Effector memory CD8-positive, alpha-beta T cell (primary cell): ENCODE measurements at regions not wholly inside any gene's neighbourhood (a gene's known extent, or its start where the extent isn't known, plus 50 kb on each side); places are given as distances from the start of the nearest gene placed in this dataset.

Source experiments
- ATAC-seq: fragments of 150-1000 bp; cut with Tn5 transposase; replicated peaks from 2 replicates; pipeline ENCODE4 v1.10.0; 2021; ENCODE audit warnings: mild to moderate bottlenecking, moderate library complexity
- DNase-seq, 3 experiments: peaks; one replicate each; pipeline ENCODE4 v3.0.0; 2021
- H3K27ac Mint-ChIP-seq, 2 donors: one replicate each; pipeline ENCODE4 v1.8.0; 2022; ENCODE audit warnings: mild to moderate bottlenecking in 2 of 2, mixed read lengths in 2 of 2, moderate library complexity in 2 of 2
- H3K27me3 Mint-ChIP-seq, 2 donors: one replicate each; pipeline ENCODE4 v1.8.0; 2022; ENCODE audit warnings: mixed read lengths in 2 of 2
- H3K36me3 Mint-ChIP-seq: one replicate; pipeline ENCODE4 v1.8.0; 2022; ENCODE audit warnings: mild to moderate bottlenecking, moderate library complexity, mixed read lengths; ENCODE audit not compliant: insufficient read depth
- H3K4me1 Mint-ChIP-seq, 2 donors: one replicate each; pipeline ENCODE4 v1.8.0; 2022; ENCODE audit warnings: low read depth in 2 of 2, mixed read lengths in 2 of 2
- H3K4me3 Mint-ChIP-seq, 2 donors: one replicate each; pipeline ENCODE4 v1.8.0; 2022; ENCODE audit warnings: mild to moderate bottlenecking in 2 of 2, mixed read lengths in 2 of 2, moderate library complexity in 2 of 2
- H3K9me3 Mint-ChIP-seq, 2 donors: one replicate each; pipeline ENCODE4 v1.8.0; 2022; ENCODE audit warnings: mixed read lengths in 2 of 2

DNA sequence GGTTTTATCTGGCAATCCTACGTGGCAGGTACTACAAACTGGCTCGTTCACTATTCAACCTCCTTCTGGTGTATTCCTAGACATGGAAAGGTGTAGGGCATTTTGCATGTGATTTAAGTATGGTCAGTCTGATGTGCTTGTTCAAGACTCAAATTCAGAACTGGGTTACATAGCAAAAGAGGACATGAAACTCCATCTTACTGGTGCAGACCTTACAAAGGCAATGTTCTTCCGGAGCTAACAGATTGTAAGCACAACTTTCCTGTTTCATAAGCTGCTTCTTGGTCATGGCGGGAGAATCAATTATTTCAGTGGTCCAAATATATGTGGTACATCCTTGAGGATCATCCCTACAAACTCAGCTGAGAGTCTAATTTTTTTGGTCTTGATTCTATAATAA, 703.4 kb downstream of the EPM2A start:
- H3K9me3 Mint-ChIP-seq = no peaks in the 10 kb centered on the region
- H3K27me3 Mint-ChIP-seq = peaks cover 42 to 55% of the 10 kb centered on the region in 2 donors
- peaks cover 0 to 4% of the 10 kb centered on the region in 2 donors for H3K4me1 Mint-ChIP-seq
- no peak for ATAC-seq
- H3K4me3 Mint-ChIP-seq = no peak overlapping the region
- DNase-seq = no peak
- H3K27ac Mint-ChIP-seq = no peak overlapping the region
- no peaks in the 10 kb centered on the region for H3K36me3 Mint-ChIP-seq

GRCh38 chr6:145032562-145033145, 702.7 kb downstream of the EPM2A start:
- H3K4me3 Mint-ChIP-seq = no peak overlapping the region
- no peak overlapping the region for H3K27ac Mint-ChIP-seq
- H3K4me1 Mint-ChIP-seq = peaks cover 0 to 4% of the 10 kb centered on the region in 2 donors
- peaks cover 35 to 49% of the 10 kb centered on the region in 2 donors for H3K27me3 Mint-ChIP-seq
- H3K9me3 Mint-ChIP-seq = no peaks in the 10 kb centered on the region
- H3K36me3 Mint-ChIP-seq = no peaks in the 10 kb centered on the region
- DNase-seq = no peak
- ATAC-seq = no peak

- H3K27ac Mint-ChIP-seq = no peak overlapping the region
- H3K9me3 Mint-ChIP-seq = no peaks in the 10 kb centered on the region
- H3K36me3 Mint-ChIP-seq = no peaks in the 10 kb centered on the region
- no peaks in the 10 kb centered on the region for H3K4me1 Mint-ChIP-seq
- DNase-seq (no peak), ATAC-seq (no peak)
- H3K27me3 Mint-ChIP-seq = peaks cover 38 to 46% of the 10 kb centered on the region in 2 donors
- H3K4me3 Mint-ChIP-seq = no peak overlapping the region
Observed at GRCh38 chr6:145034664-145035063, 700.7 kb downstream of the EPM2A start.

DNA sequence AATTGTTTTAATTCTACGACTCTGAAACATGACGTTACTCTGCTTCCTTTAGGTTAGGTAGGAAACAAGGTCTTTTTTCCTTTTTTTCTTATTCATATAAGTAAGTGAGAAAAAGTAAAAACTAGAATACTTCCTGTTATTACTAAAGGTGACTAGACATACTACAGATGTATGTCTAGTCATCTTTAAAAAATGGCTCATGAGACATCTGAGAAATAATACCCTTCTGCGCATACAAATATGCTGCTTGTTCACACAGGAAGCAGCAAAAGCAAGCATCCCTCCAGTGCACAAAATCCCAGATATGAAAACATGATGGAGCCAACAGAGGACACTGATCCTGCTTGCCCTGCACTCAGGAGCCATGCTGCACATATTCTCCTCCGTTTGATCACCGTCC, 699.1 kb downstream of the EPM2A start:
- ATAC-seq = no peak
- H3K4me1 Mint-ChIP-seq = no peaks in the 10 kb centered on the region
- H3K4me3 Mint-ChIP-seq = no peak overlapping the region
- DNase-seq = no peak
- no peaks in the 10 kb centered on the region for H3K9me3 Mint-ChIP-seq
- no peaks in the 10 kb centered on the region for H3K36me3 Mint-ChIP-seq
- H3K27ac Mint-ChIP-seq = no peak overlapping the region
- peaks cover 37 to 39% of the 10 kb centered on the region in 2 donors for H3K27me3 Mint-ChIP-seq

GRCh38 chr6:145036848-145037567, 698.3 kb downstream of the EPM2A start:
- peaks cover 0 to 5% of the 10 kb centered on the region in 2 donors for H3K4me1 Mint-ChIP-seq
- ATAC-seq (no peak), DNase-seq (no peak)
- no peaks in the 10 kb centered on the region for H3K36me3 Mint-ChIP-seq
- no peaks in the 10 kb centered on the region for H3K9me3 Mint-ChIP-seq
- no peak overlapping the region for H3K4me3 Mint-ChIP-seq
- no peak overlapping the region for H3K27ac Mint-ChIP-seq
- H3K27me3 Mint-ChIP-seq = peaks cover 31 to 42% of the 10 kb centered on the region in 2 donors

GRCh38 chr6:145042559-145042958, 692.8 kb downstream of the EPM2A start:
- no peak overlapping the region for H3K4me3 Mint-ChIP-seq
- peaks cover 0 to 12% of the 10 kb centered on the region in 2 donors for H3K4me1 Mint-ChIP-seq
- H3K9me3 Mint-ChIP-seq = no peaks in the 10 kb centered on the region
- no peak for ATAC-seq
- no peak for DNase-seq
- H3K27me3 Mint-ChIP-seq = peaks cover 31 to 34% of the 10 kb centered on the region in 2 donors
- H3K36me3 Mint-ChIP-seq = no peaks in the 10 kb centered on the region
- H3K27ac Mint-ChIP-seq = peak overlapping the region in 1 of 2 donors; percentile 71

DNA sequence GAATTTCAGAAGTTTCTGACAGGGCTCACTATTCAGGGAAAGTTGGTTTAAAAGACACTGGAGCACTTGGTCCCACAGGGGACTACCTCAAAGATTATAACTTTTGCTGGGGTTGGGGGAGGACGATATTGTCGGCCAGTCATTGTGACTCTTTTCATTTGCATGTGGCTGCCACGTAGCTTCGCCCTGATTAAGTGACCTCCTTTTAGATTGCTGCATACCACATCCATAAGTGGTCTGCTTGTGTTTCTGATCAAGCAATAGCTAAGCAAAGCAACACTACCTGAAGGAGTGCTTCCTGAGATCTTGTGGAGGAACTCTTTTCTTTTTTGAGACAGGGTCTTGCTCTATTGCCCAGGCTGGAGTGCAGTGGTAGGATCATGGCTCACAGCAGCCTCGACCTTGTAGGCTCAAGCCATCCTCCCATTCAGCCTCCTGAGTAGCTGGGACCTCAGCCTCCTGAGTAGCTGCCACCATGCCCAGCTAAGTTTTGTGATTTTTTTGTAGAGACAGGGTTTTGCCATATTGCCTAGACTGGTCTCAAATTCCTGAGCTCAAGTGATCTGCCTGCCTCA, 691.3 kb downstream of the EPM2A start:
- peak overlapping the region in 1 of 2 donors; percentile 36 for H3K4me3 Mint-ChIP-seq
- ATAC-seq (peak; percentile 82), DNase-seq (no peak)
- no peaks in the 10 kb centered on the region for H3K36me3 Mint-ChIP-seq
- peaks cover 21 to 26% of the 10 kb centered on the region in 2 donors for H3K27me3 Mint-ChIP-seq
- H3K4me1 Mint-ChIP-seq = peaks cover 0 to 12% of the 10 kb centered on the region in 2 donors
- H3K27ac Mint-ChIP-seq = peak overlapping the region in 1 of 2 donors; percentile 71
- no peaks in the 10 kb centered on the region for H3K9me3 Mint-ChIP-seq

DNA sequence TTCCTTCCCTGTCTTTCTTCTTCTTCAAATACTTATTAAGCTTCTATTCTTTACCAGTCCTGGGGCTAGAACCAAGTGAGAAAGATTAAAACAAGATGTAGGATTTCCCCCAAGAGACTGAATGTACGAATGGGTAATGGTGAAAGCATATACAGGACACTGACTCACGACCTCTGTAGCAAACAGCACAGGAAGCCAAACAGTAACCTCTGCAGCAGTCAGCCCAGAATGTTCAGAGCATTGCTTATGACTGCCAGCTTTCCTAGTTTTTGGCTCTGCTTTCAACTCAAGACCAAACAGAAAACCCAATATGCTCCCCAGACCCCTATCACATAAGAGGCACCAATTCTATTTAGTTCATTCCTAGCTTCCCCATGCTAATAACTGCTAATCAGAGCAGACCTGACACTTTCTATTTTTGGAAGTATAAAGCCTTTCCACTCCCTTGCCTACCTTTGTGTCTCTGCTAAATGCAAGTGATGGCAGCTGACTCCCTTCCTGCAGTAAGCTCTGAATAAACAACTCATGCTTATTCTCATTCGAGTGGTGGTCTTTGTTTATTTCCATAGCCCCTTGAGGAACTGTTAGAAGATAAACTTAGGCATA, 690.6 kb downstream of the EPM2A start:
- Mint-ChIP-seq H3K36me3 (no peaks in the 10 kb centered on the region), H3K4me3 (peak overlapping the region in 1 of 2 donors; percentile 36), H3K4me1 (peaks cover 0 to 12% of the 10 kb centered on the region in 2 donors), H3K9me3 (no peaks in the 10 kb centered on the region), H3K27me3 (peaks cover 25 to 30% of the 10 kb centered on the region in 2 donors), H3K27ac (peak overlapping the region in 1 of 2 donors; percentile 71)
- DNase-seq (no peak), ATAC-seq (peak; percentile 70)

GRCh38 chr6:145045582-145045981, 689.7 kb downstream of the EPM2A start:
- Mint-ChIP-seq H3K9me3 (no peaks in the 10 kb centered on the region), H3K4me1 (peaks cover 0 to 12% of the 10 kb centered on the region in 2 donors), H3K4me3 (no peak overlapping the region), H3K27me3 (peaks cover 33 to 36% of the 10 kb centered on the region in 2 donors), H3K27ac (no peak overlapping the region), H3K36me3 (no peaks in the 10 kb centered on the region)
- DNase-seq (no peak), ATAC-seq (no peak)

DNA sequence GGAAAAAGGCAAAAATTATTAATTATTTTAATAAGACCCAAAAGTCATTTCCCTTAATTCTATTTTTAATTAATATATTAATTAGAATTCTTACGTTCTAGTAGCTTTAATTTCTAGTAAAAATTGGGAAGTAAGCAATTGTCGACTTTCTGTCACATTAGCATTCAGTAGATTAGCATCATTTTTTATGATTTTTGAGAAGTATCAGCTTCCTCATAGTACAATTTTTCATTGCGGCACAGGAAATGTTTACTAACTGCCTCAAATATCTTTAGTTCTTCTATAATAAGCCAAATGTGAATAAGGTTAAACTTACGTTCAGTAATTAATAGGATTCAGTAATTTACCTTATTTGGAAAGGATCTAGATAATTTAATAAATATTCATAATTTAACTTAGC, 687.4 kb downstream of the EPM2A start:
- no peak for ATAC-seq
- Mint-ChIP-seq H3K27me3 (peaks cover 29 to 44% of the 10 kb centered on the region in 2 donors), H3K4me1 (peaks cover 0 to 6% of the 10 kb centered on the region in 2 donors), H3K9me3 (no peaks in the 10 kb centered on the region), H3K27ac (no peak overlapping the region), H3K36me3 (no peaks in the 10 kb centered on the region), H3K4me3 (no peak overlapping the region)
- DNase-seq = no peak

DNA sequence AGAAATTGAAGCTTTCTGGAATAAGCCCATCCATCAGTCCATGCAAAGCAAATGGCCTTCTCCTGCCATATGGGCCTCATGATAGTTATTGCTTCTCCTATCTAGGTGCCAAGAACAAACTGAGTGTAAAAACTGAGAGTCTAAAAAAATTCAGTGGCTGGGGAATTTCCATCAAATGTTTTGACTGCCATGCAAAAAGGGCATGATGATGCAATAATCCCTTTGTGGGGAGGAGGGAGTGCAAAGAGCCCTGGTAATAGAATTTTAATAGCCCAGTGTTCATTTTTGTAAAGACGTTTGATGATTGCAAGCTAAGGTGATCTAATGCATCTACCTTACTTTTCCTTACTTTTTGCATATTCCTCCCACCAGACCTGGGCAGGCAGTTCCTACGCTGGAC, 683.7 kb downstream of the EPM2A start:
- Mint-ChIP-seq H3K4me1 (no peaks in the 10 kb centered on the region), H3K27me3 (peaks cover 29 to 34% of the 10 kb centered on the region in 2 donors), H3K9me3 (no peaks in the 10 kb centered on the region), H3K4me3 (no peak overlapping the region), H3K36me3 (peaks cover 2% of the 10 kb centered on the region), H3K27ac (no peak overlapping the region)
- ATAC-seq = no peak
- no peak for DNase-seq

GRCh38 chr6:145055567-145055966, 679.8 kb downstream of the EPM2A start:
- Mint-ChIP-seq H3K27ac (no peak overlapping the region), H3K9me3 (no peaks in the 10 kb centered on the region), H3K27me3 (peaks cover 17 to 35% of the 10 kb centered on the region in 2 donors), H3K4me3 (no peak overlapping the region), H3K4me1 (no peaks in the 10 kb centered on the region), H3K36me3 (peaks cover 2% of the 10 kb centered on the region)
- DNase-seq (no peak), ATAC-seq (no peak)

DNA sequence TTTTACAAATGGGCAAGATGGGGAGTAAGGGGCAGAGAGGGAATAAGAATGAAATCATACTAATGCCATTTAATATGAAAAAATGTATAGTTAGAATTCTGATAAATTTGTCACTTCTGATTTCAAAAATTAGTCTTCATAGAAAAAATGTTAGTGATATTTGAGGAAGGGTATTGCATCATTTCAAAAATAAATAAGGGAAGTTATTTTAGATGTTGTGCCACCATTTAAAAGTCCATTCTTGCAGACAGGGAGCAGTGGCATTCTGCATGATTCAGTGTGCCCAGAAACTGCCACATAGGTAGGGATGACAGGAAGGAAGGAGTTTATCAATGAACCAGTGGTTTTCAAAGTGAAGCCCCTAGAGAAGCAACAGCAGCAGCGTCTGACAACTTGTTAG, 674.6 kb downstream of the EPM2A start:
- ATAC-seq (no peak), DNase-seq (no peak)
- H3K9me3 Mint-ChIP-seq = no peaks in the 10 kb centered on the region
- no peak overlapping the region for H3K4me3 Mint-ChIP-seq
- H3K36me3 Mint-ChIP-seq = no peaks in the 10 kb centered on the region
- H3K27me3 Mint-ChIP-seq = peaks cover 14 to 24% of the 10 kb centered on the region in 2 donors
- no peaks in the 10 kb centered on the region for H3K4me1 Mint-ChIP-seq
- no peak overlapping the region for H3K27ac Mint-ChIP-seq
